ENCODE measurements at regions not wholly inside any gene's neighbourhood (a gene's known extent, or its start where the extent isn't known, plus 50 kb on each side); places are given as distances from the start of the nearest gene placed in this dataset.

DNA sequence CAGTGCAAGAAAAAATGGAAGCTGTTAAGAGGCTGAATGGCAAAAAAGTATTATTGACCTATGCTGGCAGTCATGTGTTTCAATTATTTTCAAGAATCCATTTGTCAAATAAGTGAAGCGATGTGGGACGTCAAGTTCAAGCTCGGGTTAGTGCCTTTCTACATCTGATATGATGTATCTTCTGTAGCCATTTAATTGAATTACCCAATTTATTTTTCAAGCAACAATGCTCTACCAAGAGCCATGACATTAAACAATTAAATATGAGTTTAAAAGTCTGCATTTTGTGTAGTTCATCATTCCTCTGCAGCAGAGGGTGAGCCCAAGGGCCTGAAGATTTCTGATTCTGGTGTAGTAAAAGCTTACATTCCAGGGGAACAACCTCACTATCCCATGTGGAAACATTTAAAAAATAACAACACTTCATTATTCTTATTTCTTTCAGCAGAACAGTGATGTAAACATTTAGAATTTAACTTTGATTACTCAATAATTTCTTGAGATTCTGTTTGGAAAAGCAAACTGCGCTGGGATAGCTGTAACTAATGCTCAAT, 619.7 kb upstream of the ARRDC3 start:
- Histone ChIP-seq H3K4me2 (ENCODE audit: low read length) (no peak overlapping the region), H2AK5ac (ENCODE audit: low read length) (no peak overlapping the region), H3K9me3 (ENCODE audit: insufficient read depth, low read depth, low read length) (no peaks in the 10 kb centered on the region), H2BK12ac (ENCODE audit: low read length) (no peak overlapping the region), H4K91ac (ENCODE audit: low read depth, low read length) (no peak overlapping the region), H3K79me2 (ENCODE audit: control insufficient read depth, insufficient read depth, low read length, poor library complexity) (no peaks in the 10 kb centered on the region), H2BK5ac (ENCODE audit: low read depth, low read length, poor library complexity) (no peak overlapping the region), H3K4ac (ENCODE audit: low read depth, low read length) (no peak overlapping the region), H3K36me3 (ENCODE audit: control insufficient read depth in 1 of 2, insufficient read depth in 2 of 2, low read length in 2 of 2) (no peaks in the 10 kb centered on the region), H3K4me3 (ENCODE audit: low read depth, low read length) (no peak overlapping the region), H4K12ac (ENCODE audit: low read depth, low read length) (no peak overlapping the region), H3K27me3 (ENCODE audit: insufficient read depth, low read length) (no peaks in the 10 kb centered on the region), H3K79me1 (ENCODE audit: low read length) (no peaks in the 10 kb centered on the region), H3K18ac (ENCODE audit: low read length) (no peak overlapping the region), H4K8ac (ENCODE audit: low read depth, low read length) (no peak overlapping the region), H2AFZ (ENCODE audit: insufficient read depth, low read length, poor library complexity) (no peak overlapping the region), H3K4me1 (ENCODE audit: control insufficient read depth in 1 of 2, insufficient read depth in 2 of 2, low read length in 2 of 2) (no peaks in the 10 kb centered on the region), H3K14ac (ENCODE audit: low read length) (no peak overlapping the region), H3K23ac (ENCODE audit: low read length) (no peak overlapping the region), H3K9ac (ENCODE audit: low read length) (no peak overlapping the region), H2BK120ac (ENCODE audit: insufficient read depth, low read length, poor library complexity) (no peak overlapping the region), H3K27ac (ENCODE audit: low read depth, low read length) (no peak overlapping the region)
- no peak for DNase-seq
- no CpG with 5 or more reads among the region's 4 CpGs for WGBS (ENCODE audit: extremely low coverage, insufficient coverage, insufficient read length)

DNA sequence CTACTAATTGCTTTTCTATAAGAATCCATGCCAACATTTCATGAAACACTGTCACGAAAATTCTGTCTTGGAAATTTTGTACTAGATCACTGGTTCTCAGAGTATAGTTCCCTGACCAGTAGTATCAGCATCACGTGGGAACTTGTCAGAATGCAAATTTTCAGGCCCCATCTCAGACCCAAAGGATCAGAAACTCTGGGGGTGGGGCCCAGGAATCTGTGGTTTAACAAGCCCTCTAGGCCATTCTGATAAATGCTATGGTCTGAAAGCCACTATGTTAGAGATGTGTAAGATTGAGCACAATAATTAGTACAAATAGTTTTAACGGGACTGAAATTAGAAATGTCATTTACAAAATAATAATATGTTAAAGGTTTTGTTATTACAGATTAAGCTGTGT, 615.7 kb upstream of the ARRDC3 start:
- WGBS (ENCODE audit: extremely low coverage, insufficient coverage, insufficient read length): no CpG with 5 or more reads among the region's 3 CpGs

GRCh38 chr5:91983869-91984268, 600.8 kb upstream of the ARRDC3 start:
- Histone ChIP-seq H3K4me2 (ENCODE audit: low read length) (no peak overlapping the region), H3K4me3 (ENCODE audit: low read depth, low read length) (no peak overlapping the region), H4K12ac (ENCODE audit: low read depth, low read length) (no peak overlapping the region), H4K8ac (ENCODE audit: low read depth, low read length) (no peak overlapping the region), H3K4me1 (ENCODE audit: control insufficient read depth in 1 of 2, insufficient read depth in 2 of 2, low read length in 2 of 2) (no peaks in the 10 kb centered on the region), H2BK5ac (ENCODE audit: low read depth, low read length, poor library complexity) (no peak overlapping the region), H3K9me3 (ENCODE audit: insufficient read depth, low read depth, low read length) (no peaks in the 10 kb centered on the region), H3K14ac (ENCODE audit: low read length) (no peak overlapping the region), H3K79me2 (ENCODE audit: control insufficient read depth, insufficient read depth, low read length, poor library complexity) (no peaks in the 10 kb centered on the region), H3K9ac (ENCODE audit: low read length) (no peak overlapping the region), H3K36me3 (ENCODE audit: control insufficient read depth in 1 of 2, insufficient read depth in 2 of 2, low read length in 2 of 2) (no peaks in the 10 kb centered on the region), H3K23ac (ENCODE audit: low read length) (no peak overlapping the region), H2BK120ac (ENCODE audit: insufficient read depth, low read length, poor library complexity) (no peak overlapping the region), H3K27me3 (ENCODE audit: insufficient read depth, low read length) (no peaks in the 10 kb centered on the region), H2BK12ac (ENCODE audit: low read length) (no peak overlapping the region), H3K27ac (ENCODE audit: low read depth, low read length) (no peak overlapping the region), H4K91ac (ENCODE audit: low read depth, low read length) (no peak overlapping the region), H3K18ac (ENCODE audit: low read length) (no peak overlapping the region), H3K79me1 (ENCODE audit: low read length) (no peaks in the 10 kb centered on the region), H3K4ac (ENCODE audit: low read depth, low read length) (no peak overlapping the region), H2AFZ (ENCODE audit: insufficient read depth, low read length, poor library complexity) (no peak overlapping the region), H2AK5ac (ENCODE audit: low read length) (no peak overlapping the region)
- no CpG with 5 or more reads among the region's 1 CpG for WGBS (ENCODE audit: extremely low coverage, insufficient coverage, insufficient read length)
- DNase-seq: no peak

More for the DNA sequence above, 615.7 kb upstream of the ARRDC3 start:
- Histone ChIP-seq H2BK12ac (ENCODE audit: low read length) (no peak overlapping the region), H3K23ac (ENCODE audit: low read length) (no peak overlapping the region), H4K12ac (ENCODE audit: low read depth, low read length) (no peak overlapping the region), H3K18ac (ENCODE audit: low read length) (no peak overlapping the region), H3K4me2 (ENCODE audit: low read length) (no peak overlapping the region), H3K79me2 (ENCODE audit: control insufficient read depth, insufficient read depth, low read length, poor library complexity) (no peaks in the 10 kb centered on the region), H2AK5ac (ENCODE audit: low read length) (no peak overlapping the region), H3K27me3 (ENCODE audit: insufficient read depth, low read length) (no peaks in the 10 kb centered on the region), H3K14ac (ENCODE audit: low read length) (no peak overlapping the region), H3K4me3 (ENCODE audit: low read depth, low read length) (no peak overlapping the region), H3K4me1 (ENCODE audit: control insufficient read depth in 1 of 2, insufficient read depth in 2 of 2, low read length in 2 of 2) (no peaks in the 10 kb centered on the region), H3K9me3 (ENCODE audit: insufficient read depth, low read depth, low read length) (no peaks in the 10 kb centered on the region), H3K4ac (ENCODE audit: low read depth, low read length) (no peak overlapping the region), H3K36me3 (ENCODE audit: control insufficient read depth in 1 of 2, insufficient read depth in 2 of 2, low read length in 2 of 2) (no peaks in the 10 kb centered on the region), H4K8ac (ENCODE audit: low read depth, low read length) (no peak overlapping the region), H3K27ac (ENCODE audit: low read depth, low read length) (no peak overlapping the region), H4K91ac (ENCODE audit: low read depth, low read length) (no peak overlapping the region), H2BK5ac (ENCODE audit: low read depth, low read length, poor library complexity) (no peak overlapping the region), H2BK120ac (ENCODE audit: insufficient read depth, low read length, poor library complexity) (no peak overlapping the region), H3K79me1 (ENCODE audit: low read length) (no peaks in the 10 kb centered on the region), H2AFZ (ENCODE audit: insufficient read depth, low read length, poor library complexity) (no peak overlapping the region), H3K9ac (ENCODE audit: low read length) (no peak overlapping the region)
- no peak for DNase-seq

DNA sequence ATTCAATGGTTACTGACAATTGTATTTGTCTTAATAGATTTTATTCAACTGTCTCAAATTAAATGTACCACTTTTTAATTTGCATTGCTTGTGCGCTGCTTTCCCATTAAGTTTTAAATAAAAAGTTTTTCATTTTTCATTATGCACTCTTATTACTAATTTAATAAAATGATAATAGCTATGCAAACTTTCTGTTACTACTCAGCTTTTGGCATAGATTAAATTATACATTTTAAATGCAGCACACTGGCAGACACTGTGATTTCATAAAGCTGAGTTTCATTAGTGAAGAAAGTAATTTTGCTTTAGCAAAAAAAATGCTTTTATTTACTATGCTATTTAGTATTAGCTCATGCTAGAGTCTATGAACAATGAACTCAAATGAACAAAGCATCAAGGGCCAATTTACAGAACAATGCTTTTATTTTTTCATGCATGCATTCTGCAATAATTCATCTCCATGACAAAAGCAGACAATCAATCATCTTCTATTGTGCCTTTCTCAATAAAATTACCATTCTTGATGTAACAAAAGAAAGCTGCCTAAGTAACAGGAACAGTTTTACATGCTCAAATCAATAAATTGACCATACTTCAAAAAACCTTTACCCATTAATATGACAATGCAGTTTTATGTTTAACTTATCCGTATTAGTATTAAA, 595.2 kb upstream of the ARRDC3 start:
- no peak overlapping the region for H3K9ac ChIP-seq (ENCODE audit: low read length)
- no CpG with 5 or more reads among the region's 2 CpGs for WGBS (ENCODE audit: extremely low coverage, insufficient coverage, insufficient read length)
- no peaks in the 10 kb centered on the region for H3K36me3 ChIP-seq (ENCODE audit: control insufficient read depth in 1 of 2, insufficient read depth in 2 of 2, low read length in 2 of 2)
- H2AFZ ChIP-seq (ENCODE audit: insufficient read depth, low read length, poor library complexity): no peak overlapping the region
- no peak overlapping the region for H3K27ac ChIP-seq (ENCODE audit: low read depth, low read length)
- no peak overlapping the region for H2AK5ac ChIP-seq (ENCODE audit: low read length)
- no peaks in the 10 kb centered on the region for H3K27me3 ChIP-seq (ENCODE audit: insufficient read depth, low read length)
- H3K4me1 ChIP-seq (ENCODE audit: control insufficient read depth in 1 of 2, insufficient read depth in 2 of 2, low read length in 2 of 2): no peaks in the 10 kb centered on the region
- H3K18ac ChIP-seq (ENCODE audit: low read length): no peak overlapping the region
- no peak overlapping the region for H2BK5ac ChIP-seq (ENCODE audit: low read depth, low read length, poor library complexity)
- no peaks in the 10 kb centered on the region for H3K79me2 ChIP-seq (ENCODE audit: control insufficient read depth, insufficient read depth, low read length, poor library complexity)
- no peak overlapping the region for H3K4me3 ChIP-seq (ENCODE audit: low read depth, low read length)
- no peak overlapping the region for H4K91ac ChIP-seq (ENCODE audit: low read depth, low read length)
- H3K23ac ChIP-seq (ENCODE audit: low read length): no peak overlapping the region
- no peak overlapping the region for H3K4ac ChIP-seq (ENCODE audit: low read depth, low read length)
- H3K4me2 ChIP-seq (ENCODE audit: low read length): no peak overlapping the region
- no peak overlapping the region for H2BK120ac ChIP-seq (ENCODE audit: insufficient read depth, low read length, poor library complexity)
- H3K79me1 ChIP-seq (ENCODE audit: low read length): no peaks in the 10 kb centered on the region
- H2BK12ac ChIP-seq (ENCODE audit: low read length): no peak overlapping the region
- H3K9me3 ChIP-seq (ENCODE audit: insufficient read depth, low read depth, low read length): no peaks in the 10 kb centered on the region
- no peak overlapping the region for H4K12ac ChIP-seq (ENCODE audit: low read depth, low read length)
- no peak overlapping the region for H3K14ac ChIP-seq (ENCODE audit: low read length)
- no peak overlapping the region for H4K8ac ChIP-seq (ENCODE audit: low read depth, low read length)
- DNase-seq: no peak
